Stomach (tissue), 8 donors: ENCODE measurements at regions not wholly inside any gene's neighbourhood (a gene's known extent, or its start where the extent isn't known, plus 50 kb on each side); places are given as distances from the start of the nearest gene placed in this dataset.

Experiments
- DNase-seq, 2 donors: peaks; one replicate each; pipeline versions ENCODE4 v3.0.0 to v3.0.0-alpha.2; 2013 to 2019
- H3K27ac ChIP-seq, 5 donors: fragments of 200-600 bp in 4 of 5; sonication (generic) in 4 of 5; one replicate each; pipeline ENCODE4 v1.5.1; 2013 to 2019; ENCODE audit warnings: mild to moderate bottlenecking in 1 of 5, moderate library complexity in 1 of 5
- H3K27me3 ChIP-seq, 3 donors: fragments of 200-600 bp; sonication (generic); one replicate each; pipeline ENCODE4 v1.5.1; 2017 to 2019; ENCODE audit warnings: mixed run types in 1 of 3
- H3K36me3 ChIP-seq, 4 donors: fragments of 200-600 bp; sonication (generic); 1 replicate in 3 of 4; 2 replicates in 1 of 4; pipeline ENCODE4 v1.5.1; 2016 to 2019
- H3K4me1 ChIP-seq, 4 donors: fragments of 200-600 bp; sonication (generic); one replicate each; pipeline ENCODE4 v1.5.1; 2016 to 2019
- H3K4me3 ChIP-seq, 4 donors: fragments of 200-600 bp; sonication (generic) in 3 of 4; one replicate each; pipeline ENCODE4 v1.5.1; 2016 to 2019; ENCODE audit warnings: mild to moderate bottlenecking in 1 of 4
- H3K9me3 ChIP-seq, 4 donors: fragments of 200-600 bp; sonication (generic); one replicate each; pipeline ENCODE4 v1.5.1; 2016 to 2019
- EP300 ChIP-seq: sonication (generic); formaldehyde crosslinking; IDR thresholded peaks from one replicate; pipeline ENCODE4 v1.6.1; 2017; ENCODE audit warnings: antibody characterized with exemption
- POLR2A ChIP-seq, 4 donors: fragments of 450-650 bp; IDR thresholded peaks; one replicate each; pipeline ENCODE4 v1.6.1; 2016; ENCODE audit warnings: antibody characterized with exemption in 4 of 4, control low read depth in 2 of 4, mild to moderate bottlenecking in 1 of 4, moderate library complexity in 1 of 4
- POLR2AphosphoS5 ChIP-seq, 3 donors: sonication (generic); formaldehyde crosslinking; IDR thresholded peaks; one replicate each; pipeline ENCODE4 v1.6.1; 2016; ENCODE audit warnings: antibody characterized with exemption in 3 of 3
- WGBS, 5 donors: extraction: QIAGEN DNeasy Blood & Tissue Kit in 3 of 5; methylation state at CpG; one replicate each; pipeline versions ENCODE4 v1.1.5 to v1.1.7; 2013 to 2018; 5-methylcytosine and 5-hydroxymethylcytosine counted together
- intact Hi-C: fragments of 100-400 bp; cut with DNase I; formaldehyde crosslinking; loops from one replicate; pipeline ENCODE4 v1.15.1; 2023; ENCODE audit warnings: low total_unique reads
- TF ChIP-seq, protein P1 (sequence below), 7 experiments: fragments of 450-650 bp in 4 of 7; fragments of 200-600 bp in 3 of 7; sonication (generic) in 3 of 7; IDR thresholded peaks; one replicate each; pipeline ENCODE4 v1.5.1; 2016 to 2019; ENCODE audit warnings: antibody characterized with exemption in 7 of 7, control low read depth in 2 of 7, mild to moderate bottlenecking in 1 of 7
- donor health status: healthy with polysubstance abuse.
- donor health status: Bipolar disorder and iron deficiency.
- donor health status: healthy.

- Histone ChIP-seq H3K27me3 (no peaks in the 10 kb centered on the region), H3K27ac (no peak overlapping the region), H3K9me3 (peaks cover 0 to 4% (median under 1%) of the 10 kb centered on the region in 4 donors), H3K4me3 (no peak overlapping the region), H3K36me3 (no peaks in the 10 kb centered on the region), H3K4me1 (no peaks in the 10 kb centered on the region)
- 73 to 91% (median 74%) methylated on average over 10 of the region's 10 CpGs for WGBS, 5 donors
- no peak for DNase-seq
- intact Hi-C loops: no loop called here
- TF ChIP-seq EP300 (no peak), POLR2A (IDR thresholded peaks at IDR 0.05) (no peak), POLR2AphosphoS5 (IDR thresholded peaks at IDR 0.05) (no peak)
- TF ChIP-seq, protein P1, sequence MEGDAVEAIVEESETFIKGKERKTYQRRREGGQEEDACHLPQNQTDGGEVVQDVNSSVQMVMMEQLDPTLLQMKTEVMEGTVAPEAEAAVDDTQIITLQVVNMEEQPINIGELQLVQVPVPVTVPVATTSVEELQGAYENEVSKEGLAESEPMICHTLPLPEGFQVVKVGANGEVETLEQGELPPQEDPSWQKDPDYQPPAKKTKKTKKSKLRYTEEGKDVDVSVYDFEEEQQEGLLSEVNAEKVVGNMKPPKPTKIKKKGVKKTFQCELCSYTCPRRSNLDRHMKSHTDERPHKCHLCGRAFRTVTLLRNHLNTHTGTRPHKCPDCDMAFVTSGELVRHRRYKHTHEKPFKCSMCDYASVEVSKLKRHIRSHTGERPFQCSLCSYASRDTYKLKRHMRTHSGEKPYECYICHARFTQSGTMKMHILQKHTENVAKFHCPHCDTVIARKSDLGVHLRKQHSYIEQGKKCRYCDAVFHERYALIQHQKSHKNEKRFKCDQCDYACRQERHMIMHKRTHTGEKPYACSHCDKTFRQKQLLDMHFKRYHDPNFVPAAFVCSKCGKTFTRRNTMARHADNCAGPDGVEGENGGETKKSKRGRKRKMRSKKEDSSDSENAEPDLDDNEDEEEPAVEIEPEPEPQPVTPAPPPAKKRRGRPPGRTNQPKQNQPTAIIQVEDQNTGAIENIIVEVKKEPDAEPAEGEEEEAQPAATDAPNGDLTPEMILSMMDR (IDR thresholded peaks at IDR 0.05): no peak
Measured at GRCh38 chr4:151841107-151841506, 80.3 kb upstream of the GATB start.

DNA sequence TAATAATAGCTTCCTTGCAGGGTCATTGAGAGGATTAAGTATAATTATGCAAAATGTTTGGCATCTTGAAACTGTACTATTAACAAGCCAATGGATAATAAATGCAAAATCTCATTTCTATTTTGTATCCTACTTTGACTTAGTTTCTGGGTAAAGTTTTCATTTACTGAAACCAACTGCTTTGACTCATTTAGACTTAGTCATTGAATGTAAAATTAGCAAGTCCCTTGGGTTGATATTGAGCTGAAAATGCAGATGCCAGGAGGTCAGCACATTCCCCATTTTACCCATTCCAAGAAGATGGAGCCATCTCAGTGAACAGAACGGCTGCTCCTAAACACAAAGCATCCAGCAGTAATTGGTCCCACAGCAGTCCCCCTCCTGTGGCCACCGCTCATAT lies 74.7 kb upstream of the GATB start:
- no peaks in the 10 kb centered on the region for H3K27me3 ChIP-seq
- H3K27ac ChIP-seq: no peak overlapping the region
- H3K9me3 ChIP-seq: no peaks in the 10 kb centered on the region
- no peaks in the 10 kb centered on the region for H3K4me1 ChIP-seq
- DNase-seq: no peak
- 88 to 98% (median 97%) methylated on average over 2 of the region's 2 CpGs for WGBS, 5 donors
- no peak overlapping the region for H3K4me3 ChIP-seq
- intact Hi-C loops: no loop called here
- no peaks in the 10 kb centered on the region for H3K36me3 ChIP-seq
- TF ChIP-seq POLR2AphosphoS5 (IDR thresholded peaks at IDR 0.05) (no peak), POLR2A (IDR thresholded peaks at IDR 0.05) (no peak), EP300 (no peak)
- TF ChIP-seq, protein P1 (IDR thresholded peaks at IDR 0.05): no peak

DNA sequence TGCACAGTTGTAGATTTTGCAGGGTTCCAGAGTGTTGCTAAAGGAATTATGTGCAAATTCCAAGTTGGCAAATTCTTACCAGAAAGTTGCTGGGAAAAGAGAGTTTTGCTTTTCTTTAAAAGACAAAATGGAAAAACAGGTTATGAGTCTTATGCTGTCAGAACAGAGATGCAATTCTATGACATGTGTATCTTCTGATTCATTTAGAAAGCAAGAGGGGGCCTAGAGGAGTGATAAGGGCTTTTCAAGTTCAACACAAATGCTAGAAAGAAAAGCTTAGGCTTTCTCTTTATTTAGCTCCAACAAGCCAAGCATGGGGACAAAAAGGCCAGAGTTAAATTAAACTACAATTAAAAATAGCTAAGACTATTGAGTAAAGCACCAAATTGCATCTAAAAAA lies 72.4 kb upstream of the GATB start:
- TF ChIP-seq, protein P1 (IDR thresholded peaks at IDR 0.05): no peak
- TF ChIP-seq POLR2AphosphoS5 (IDR thresholded peaks at IDR 0.05) (no peak), EP300 (no peak)
- H3K36me3 ChIP-seq: no peaks in the 10 kb centered on the region
- H3K27me3 ChIP-seq: no peaks in the 10 kb centered on the region
- H3K9me3 ChIP-seq: no peaks in the 10 kb centered on the region
- DNase-seq: no peak
- H3K27ac ChIP-seq: no peak overlapping the region
- H3K4me1 ChIP-seq: no peaks in the 10 kb centered on the region
- H3K4me3 ChIP-seq: no peak overlapping the region
- intact Hi-C loops: no loop called here

DNA sequence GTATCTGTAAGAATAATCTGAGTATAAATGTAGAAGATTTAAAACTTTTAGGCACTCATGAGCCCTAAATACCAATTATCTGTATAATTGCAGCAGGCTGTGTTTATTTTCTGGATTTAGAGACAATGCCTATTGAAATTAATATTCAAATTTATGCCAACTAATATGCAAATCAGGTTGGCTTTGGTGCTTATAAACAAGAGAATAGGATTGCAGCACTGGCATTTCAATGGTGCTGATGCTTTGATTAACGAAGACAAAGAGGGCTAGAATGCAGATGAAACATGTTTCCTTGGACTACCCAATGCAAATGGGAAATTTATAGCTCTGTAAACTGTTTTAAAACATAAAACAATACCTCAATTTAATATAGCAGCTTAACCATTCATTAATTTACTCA lies 70.7 kb upstream of the GATB start:
- no peaks in the 10 kb centered on the region for H3K4me1 ChIP-seq
- DNase-seq: no peak
- H3K27ac ChIP-seq: no peak overlapping the region
- no peak overlapping the region for H3K4me3 ChIP-seq
- H3K9me3 ChIP-seq: no peaks in the 10 kb centered on the region
- 70 to 91% (median 77%) methylated on average over 1 of the region's 1 CpG for WGBS, 5 donors
- no peaks in the 10 kb centered on the region for H3K27me3 ChIP-seq
- intact Hi-C loops: no loop called here
- H3K36me3 ChIP-seq: no peaks in the 10 kb centered on the region
- TF ChIP-seq POLR2AphosphoS5 (IDR thresholded peaks at IDR 0.05) (no peak), EP300 (no peak), POLR2A (IDR thresholded peaks at IDR 0.05) (no peak)
- TF ChIP-seq, protein P1 (IDR thresholded peaks at IDR 0.05): no peak
